WI38 (cell line): ENCODE measurements at regions not wholly inside any gene's neighbourhood (a gene's known extent, or its start where the extent isn't known, plus 50 kb on each side); places are given as distances from the start of the nearest gene placed in this dataset.

Experiments used
- H3K4me3 ChIP-seq: 2 replicates; pipeline ENCODE4 v1.5.1; 2011; ENCODE audit warnings: low read depth, mild to moderate bottlenecking, control low read depth, low read length
- CTCF ChIP-seq: IDR thresholded peaks from 2 replicates; pipeline ENCODE4 v1.5.1; 2012; ENCODE audit warnings: low read depth, mild to moderate bottlenecking, control low read depth, low read length

GRCh38 chr2:145927131-145927950 is 1407.4 kb upstream of the ZEB2 start:
- no peak overlapping the region for H3K4me3 ChIP-seq
- TF ChIP-seq CTCF: no peak

GRCh38 chr2:145925591-145925990 is 1405.7 kb upstream of the ZEB2 start:
- TF ChIP-seq CTCF: no peak
- H3K4me3 ChIP-seq: no peak overlapping the region

- H3K4me3 ChIP-seq: no peak overlapping the region
- TF ChIP-seq CTCF: no peak
Measured at GRCh38 chr2:145919477-145919876, 1399.6 kb upstream of the ZEB2 start.

GRCh38 chr2:145918951-145919350 is 1399.0 kb upstream of the ZEB2 start:
- TF ChIP-seq CTCF: no peak
- no peak overlapping the region for H3K4me3 ChIP-seq

GRCh38 chr2:145916799-145917198 is 1396.9 kb upstream of the ZEB2 start:
- H3K4me3 ChIP-seq: no peak overlapping the region
- TF ChIP-seq CTCF: no peak

- H3K4me3 ChIP-seq: no peak overlapping the region
- TF ChIP-seq CTCF: no peak
Measured at GRCh38 chr2:145914716-145915115, 1394.8 kb upstream of the ZEB2 start.

- no peak for TF ChIP-seq CTCF
Measured at GRCh38 chr2:145910416-145910815, 1390.5 kb upstream of the ZEB2 start.

More at GRCh38 chr2:145910416-145910815, 1390.5 kb upstream of the ZEB2 start:
- H3K4me3 ChIP-seq: no peak overlapping the region
